Natural killer cell (primary cell): ENCODE measurements at regions not wholly inside any gene's neighbourhood (a gene's known extent, or its start where the extent isn't known, plus 50 kb on each side); places are given as distances from the start of the nearest gene placed in this dataset.

Source experiments
- ATAC-seq, 3 donors: fragments of 150-1000 bp in 2 of 3; fragments of 200-7000 bp in 1 of 3; cut with Tn5 transposase; 1 replicate in 1 of 3; 2 replicates in 2 of 3; pipeline ENCODE4 v1.10.0; 2021; ENCODE audit warnings: mild to moderate bottlenecking in 2 of 3, moderate library complexity in 2 of 3
- DNase-seq, 2 donors: peaks; one replicate each; pipeline versions ENCODE4 v3.0.0 to v3.0.0-alpha.2; 2013 to 2021; ENCODE audit warnings: mixed read lengths in 1 of 2
- H3K27ac ChIP-seq: one replicate; pipeline ENCODE4 v1.5.1; 2013; ENCODE audit warnings: mild to moderate bottlenecking, low read length
- H3K27me3 ChIP-seq: one replicate; pipeline ENCODE4 v1.6.1; 2013; ENCODE audit warnings: low read length; ENCODE audit not compliant: control insufficient read depth, insufficient read depth
- H3K36me3 ChIP-seq: one replicate; pipeline ENCODE4 v1.6.1; 2013; ENCODE audit warnings: low read length; ENCODE audit not compliant: control insufficient read depth, insufficient read depth
- H3K4me1 ChIP-seq: one replicate; pipeline ENCODE4 v1.6.1; 2013; ENCODE audit warnings: low read length; ENCODE audit not compliant: control insufficient read depth, insufficient read depth
- H3K4me3 ChIP-seq: one replicate; pipeline ENCODE4 v1.5.1; 2013; ENCODE audit warnings: low read length
- H3K9me3 ChIP-seq: one replicate; pipeline ENCODE4 v1.6.1; 2013; ENCODE audit warnings: low read length; ENCODE audit not compliant: control insufficient read depth, insufficient read depth
- H3K27ac Mint-ChIP-seq, 2 donors: one replicate each; pipeline ENCODE4 v1.8.0; 2022; ENCODE audit warnings: mild to moderate bottlenecking in 2 of 2, mixed read lengths in 2 of 2, moderate library complexity in 1 of 2
- H3K27me3 Mint-ChIP-seq, 2 donors: one replicate each; pipeline ENCODE4 v1.8.0; 2022; ENCODE audit warnings: low read depth in 2 of 2, mixed read lengths in 2 of 2
- H3K36me3 Mint-ChIP-seq: one replicate; pipeline ENCODE4 v1.8.0; 2022; ENCODE audit warnings: mixed read lengths
- H3K4me1 Mint-ChIP-seq, 2 donors: one replicate each; pipeline ENCODE4 v1.8.0; 2022; ENCODE audit warnings: mixed read lengths in 2 of 2
- H3K4me3 Mint-ChIP-seq: one replicate; pipeline ENCODE4 v1.8.0; 2022; ENCODE audit warnings: mild to moderate bottlenecking, moderate library complexity, mixed read lengths
- H3K9me3 Mint-ChIP-seq, 2 donors: one replicate each; pipeline ENCODE4 v1.8.0; 2022; ENCODE audit warnings: mixed read lengths in 2 of 2
- WGBS: methylation state at CpG from one replicate; pipeline ENCODE4 v1.1.7; 2013; ENCODE audit warnings: missing lambda C conversion rate; ENCODE audit not compliant: insufficient coverage; 5-methylcytosine and 5-hydroxymethylcytosine counted together
- intact Hi-C: fragments of 100-400 bp; cut with micrococcal nuclease; formaldehyde crosslinking; loops from one replicate; pipeline ENCODE4 v1.14.2; 2022
- TF ChIP-seq, protein P1 (sequence below): fragments of 200-600 bp; IDR thresholded peaks from one replicate; pipeline ENCODE4 v1.8.0; 2022; ENCODE audit warnings: antibody characterized with exemption

DNA sequence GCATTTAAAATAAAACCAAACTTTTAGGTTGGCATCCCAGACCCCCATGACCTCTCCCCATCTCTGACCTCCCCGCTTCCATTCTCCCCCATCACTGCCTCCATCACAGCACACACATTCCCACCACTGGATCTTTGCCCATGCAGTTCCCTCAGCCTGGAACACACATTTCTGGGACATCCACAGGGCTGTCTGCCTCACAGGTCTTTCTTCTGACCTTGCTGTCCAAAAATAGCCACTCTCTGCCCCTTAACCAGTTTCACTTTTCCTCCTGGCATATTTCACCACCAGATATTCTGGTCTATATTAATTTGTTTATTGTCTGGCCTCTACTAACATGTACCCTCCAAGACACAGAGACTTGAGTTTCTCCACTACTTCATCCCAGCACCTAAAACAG, 75.2 kb upstream of the PRDM11 start:
- ATAC-seq (no peak), DNase-seq (no peak)
- Mint-ChIP-seq H3K27me3 (peaks cover 0 to 25% of the 10 kb centered on the region in 2 donors), H3K4me1 (peaks cover 7 to 28% of the 10 kb centered on the region in 2 donors), H3K36me3 (no peaks in the 10 kb centered on the region), H3K9me3 (no peaks in the 10 kb centered on the region), H3K4me3 (no peak overlapping the region), H3K27ac (no peak overlapping the region)
- H3K9me3 ChIP-seq, result peaks cover 5% of the 10 kb centered on the region
- H3K27me3 ChIP-seq, result no peaks in the 10 kb centered on the region
- intact Hi-C loops, result no loop called here
- H3K27ac ChIP-seq, result no peak overlapping the region
- 95% methylated on average over 1 of the region's 1 CpG for WGBS
- no peaks in the 10 kb centered on the region for H3K36me3 ChIP-seq
- TF ChIP-seq, protein P1, sequence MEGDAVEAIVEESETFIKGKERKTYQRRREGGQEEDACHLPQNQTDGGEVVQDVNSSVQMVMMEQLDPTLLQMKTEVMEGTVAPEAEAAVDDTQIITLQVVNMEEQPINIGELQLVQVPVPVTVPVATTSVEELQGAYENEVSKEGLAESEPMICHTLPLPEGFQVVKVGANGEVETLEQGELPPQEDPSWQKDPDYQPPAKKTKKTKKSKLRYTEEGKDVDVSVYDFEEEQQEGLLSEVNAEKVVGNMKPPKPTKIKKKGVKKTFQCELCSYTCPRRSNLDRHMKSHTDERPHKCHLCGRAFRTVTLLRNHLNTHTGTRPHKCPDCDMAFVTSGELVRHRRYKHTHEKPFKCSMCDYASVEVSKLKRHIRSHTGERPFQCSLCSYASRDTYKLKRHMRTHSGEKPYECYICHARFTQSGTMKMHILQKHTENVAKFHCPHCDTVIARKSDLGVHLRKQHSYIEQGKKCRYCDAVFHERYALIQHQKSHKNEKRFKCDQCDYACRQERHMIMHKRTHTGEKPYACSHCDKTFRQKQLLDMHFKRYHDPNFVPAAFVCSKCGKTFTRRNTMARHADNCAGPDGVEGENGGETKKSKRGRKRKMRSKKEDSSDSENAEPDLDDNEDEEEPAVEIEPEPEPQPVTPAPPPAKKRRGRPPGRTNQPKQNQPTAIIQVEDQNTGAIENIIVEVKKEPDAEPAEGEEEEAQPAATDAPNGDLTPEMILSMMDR, result no peak
- H3K4me3 ChIP-seq, result no peak overlapping the region
- peaks cover 17% of the 10 kb centered on the region for H3K4me1 ChIP-seq

DNA sequence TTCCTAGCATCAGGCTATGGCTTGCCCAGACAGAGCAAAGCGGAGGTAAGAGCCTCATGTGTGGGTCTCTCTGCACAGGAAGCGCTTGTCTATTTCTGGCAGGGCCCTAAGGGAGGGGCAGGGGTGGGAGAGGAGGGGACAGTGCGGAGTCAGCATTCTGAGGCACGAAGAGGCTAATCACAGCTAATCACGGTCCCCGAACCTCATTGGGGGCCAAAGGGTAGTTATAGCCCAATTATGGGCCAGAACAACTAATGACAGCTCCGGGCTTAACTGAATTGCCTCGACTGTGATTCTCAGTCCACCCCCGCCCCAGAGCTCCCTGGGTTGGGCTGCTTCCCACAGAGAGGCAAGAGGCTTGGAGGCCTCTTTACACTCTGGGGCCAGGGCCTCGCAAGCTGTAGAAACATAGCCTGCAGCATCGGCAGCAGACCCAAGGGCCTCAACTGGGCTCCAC, 72.7 kb upstream of the PRDM11 start:
- Histone ChIP-seq H3K27me3 (no peaks in the 10 kb centered on the region), H3K4me3 (no peak overlapping the region), H3K27ac (no peak overlapping the region), H3K4me1 (peaks cover 24% of the 10 kb centered on the region), H3K36me3 (no peaks in the 10 kb centered on the region), H3K9me3 (no peaks in the 10 kb centered on the region)
- H3K4me1 Mint-ChIP-seq, result peaks cover 12 to 33% of the 10 kb centered on the region in 2 donors
- intact Hi-C loops, result no loop called here
- H3K36me3 Mint-ChIP-seq, result no peaks in the 10 kb centered on the region
- no peaks in the 10 kb centered on the region for H3K9me3 Mint-ChIP-seq
- WGBS, result 24% methylated on average over 11 of the region's 11 CpGs
- TF ChIP-seq, protein P1, result no peak
- no peak overlapping the region for H3K27ac Mint-ChIP-seq
- DNase-seq (peak in 1 of 2 donors; percentile 45), ATAC-seq (peak in 2 of 3 donors; percentile 84 to 89)
- H3K4me3 Mint-ChIP-seq, result no peak overlapping the region
- peaks cover 6 to 25% of the 10 kb centered on the region in 2 donors for H3K27me3 Mint-ChIP-seq

DNA sequence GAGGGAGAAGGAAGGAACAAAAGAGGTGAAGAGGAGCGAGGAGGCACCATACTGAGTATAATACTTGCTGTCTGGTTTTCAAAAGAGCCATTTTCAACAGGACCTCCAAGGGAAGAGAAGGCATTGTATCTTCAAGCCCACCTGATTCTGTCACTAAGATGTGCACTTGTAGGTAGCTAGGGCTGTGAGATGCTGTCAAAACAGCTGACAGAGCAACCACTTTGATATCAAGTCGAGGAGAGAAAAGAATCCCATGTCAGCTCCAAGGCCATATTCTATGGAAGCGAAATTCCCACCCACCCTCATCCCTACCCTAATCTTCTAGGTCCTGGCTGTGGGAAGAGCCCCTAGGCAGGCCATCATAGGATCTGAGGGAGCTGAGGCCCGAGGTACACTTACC, 70.9 kb upstream of the PRDM11 start:
- Mint-ChIP-seq H3K27me3 (peaks cover 7 to 25% of the 10 kb centered on the region in 2 donors), H3K27ac (no peak overlapping the region), H3K9me3 (no peaks in the 10 kb centered on the region), H3K36me3 (no peaks in the 10 kb centered on the region), H3K4me3 (no peak overlapping the region), H3K4me1 (peaks cover 30 to 51% of the 10 kb centered on the region in 2 donors)
- no peak for ATAC-seq
- TF ChIP-seq, protein P1, result no peak
- DNase-seq, result no peak
- no peaks in the 10 kb centered on the region for H3K36me3 ChIP-seq
- H3K4me3 ChIP-seq, result no peak overlapping the region
- H3K4me1 ChIP-seq, result peaks cover 42% of the 10 kb centered on the region
- H3K27ac ChIP-seq, result no peak overlapping the region
- H3K9me3 ChIP-seq, result no peaks in the 10 kb centered on the region
- intact Hi-C loops, result no loop called here
- no peaks in the 10 kb centered on the region for H3K27me3 ChIP-seq
- 86% methylated on average over 4 of the region's 4 CpGs for WGBS

DNA sequence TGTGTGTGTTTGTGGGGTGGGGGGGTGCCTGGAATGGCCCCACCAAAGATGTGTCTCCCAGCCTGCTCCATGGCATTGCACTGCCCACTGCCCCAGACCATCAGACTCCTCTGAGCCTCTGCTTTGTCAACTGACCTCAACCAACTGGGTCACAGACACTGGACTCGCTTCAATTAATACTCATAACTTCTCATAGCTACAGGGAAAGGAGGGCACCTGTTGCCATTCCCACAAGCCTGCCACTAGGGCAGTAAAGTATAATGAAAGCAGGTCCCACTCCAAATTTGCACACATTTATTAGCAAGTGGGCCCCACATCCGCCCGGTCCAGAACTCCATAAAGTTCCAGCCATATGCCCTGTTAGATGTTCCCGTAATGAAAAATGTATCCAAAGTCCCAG, 70.5 kb upstream of the PRDM11 start:
- Mint-ChIP-seq H3K27me3 (peaks cover 7 to 26% of the 10 kb centered on the region in 2 donors), H3K27ac (no peak overlapping the region), H3K4me3 (no peak overlapping the region), H3K36me3 (no peaks in the 10 kb centered on the region), H3K4me1 (peaks cover 34 to 55% of the 10 kb centered on the region in 2 donors), H3K9me3 (no peaks in the 10 kb centered on the region)
- H3K36me3 ChIP-seq, result no peaks in the 10 kb centered on the region
- H3K4me1 ChIP-seq, result peaks cover 46% of the 10 kb centered on the region
- TF ChIP-seq, protein P1, result no peak
- intact Hi-C loops, result no loop called here
- no peaks in the 10 kb centered on the region for H3K27me3 ChIP-seq
- H3K4me3 ChIP-seq, result no peak overlapping the region
- no peak for DNase-seq
- WGBS, result 100% methylated on average over 4 of the region's 4 CpGs
- no peak overlapping the region for H3K27ac ChIP-seq
- H3K9me3 ChIP-seq, result no peaks in the 10 kb centered on the region
- no peak for ATAC-seq
